Activated B cell treated with CpG ODN at 0.5 μM for 24 hours (primary cell): ENCODE measurements at regions not wholly inside any gene's neighbourhood (a gene's known extent, or its start where the extent isn't known, plus 50 kb on each side); places are given as distances from the start of the nearest gene placed in this dataset.

ENCODE experiments used
- ATAC-seq: fragments of 200-7000 bp; cut with Tn5 transposase; one replicate; pipeline ENCODE4 v1.10.0; 2021; ENCODE audit warnings: low read depth, mild to moderate bottlenecking, moderate library complexity
- CTCF ChIA-PET: fragments of 350-600 bp; sonication (Branson Sonifier 250); formaldehyde crosslinking; loops from one replicate; lab custom pipeline; 2021; ENCODE audit warnings: antibody characterized with exemption; lab: Charles Lee
- POLR2A ChIA-PET: fragments of 350-600 bp; sonication (Branson Sonifier 250); formaldehyde crosslinking; loops from one replicate; lab custom pipeline; 2021; ENCODE audit warnings: antibody characterized with exemption; lab: Charles Lee
- DNase-seq: peaks from one replicate; pipeline ENCODE4 v3.0.0; 2022
- H3K27ac Mint-ChIP-seq: one replicate; pipeline ENCODE4 v1.8.0; 2020; ENCODE audit warnings: mixed read lengths
- H3K27me3 Mint-ChIP-seq: one replicate; pipeline ENCODE4 v1.8.0; 2021; ENCODE audit warnings: mixed read lengths
- H3K36me3 Mint-ChIP-seq: one replicate; pipeline ENCODE4 v1.8.0; 2021; ENCODE audit warnings: low read depth, mixed read lengths
- H3K4me1 Mint-ChIP-seq: one replicate; pipeline ENCODE4 v1.8.0; 2021; ENCODE audit warnings: mixed read lengths
- H3K4me3 Mint-ChIP-seq: one replicate; pipeline ENCODE4 v1.8.0; 2020; ENCODE audit warnings: mild to moderate bottlenecking, mixed read lengths
- H3K9me3 Mint-ChIP-seq: one replicate; pipeline ENCODE4 v1.8.0; 2020; ENCODE audit warnings: mixed read lengths
- CTCF ChIP-seq: fragments of 200-600 bp; IDR thresholded peaks from one replicate; pipeline ENCODE4 v1.8.0; 2022; ENCODE audit warnings: antibody characterized with exemption, mild to moderate bottlenecking
- intact Hi-C: fragments of 100-400 bp; cut with micrococcal nuclease; formaldehyde crosslinking; loops from one replicate; pipeline ENCODE4 v1.15.1; 2024

- DNase-seq: no peak
- CTCF ChIA-PET: no interaction called here
Observed at GRCh38 chr7:50863053-50863452, 80.4 kb upstream of the GRB10 start.

GRCh38 chr7:50862302-50862701 is 79.6 kb upstream of the GRB10 start:
- no peak for TF ChIP-seq CTCF
- H3K4me1 Mint-ChIP-seq: no peaks in the 10 kb centered on the region
- DNase-seq (no peak), ATAC-seq (no peak)
- peaks cover 2% of the 10 kb centered on the region for H3K27me3 Mint-ChIP-seq
- no peak overlapping the region for H3K4me3 Mint-ChIP-seq
- no peak overlapping the region for H3K27ac Mint-ChIP-seq
- intact Hi-C loops: no loop called here
- POLR2A ChIA-PET: no interaction called here
- CTCF ChIA-PET: no interaction called here
- no peaks in the 10 kb centered on the region for H3K36me3 Mint-ChIP-seq
- no peaks in the 10 kb centered on the region for H3K9me3 Mint-ChIP-seq

More at GRCh38 chr7:50863053-50863452, 80.4 kb upstream of the GRB10 start:
- no peak for TF ChIP-seq CTCF
- H3K4me1 Mint-ChIP-seq: no peaks in the 10 kb centered on the region
- ATAC-seq: no peak
- POLR2A ChIA-PET: no interaction called here
- H3K4me3 Mint-ChIP-seq: no peak overlapping the region
- H3K36me3 Mint-ChIP-seq: no peaks in the 10 kb centered on the region
- H3K27me3 Mint-ChIP-seq: peaks cover 2% of the 10 kb centered on the region
- H3K27ac Mint-ChIP-seq: no peak overlapping the region
- no peaks in the 10 kb centered on the region for H3K9me3 Mint-ChIP-seq
- intact Hi-C loops: no loop called here

GRCh38 chr7:50860598-50860997 is 77.9 kb upstream of the GRB10 start:
- ATAC-seq: no peak
- CTCF ChIA-PET: no interaction called here
- Mint-ChIP-seq H3K4me1 (no peaks in the 10 kb centered on the region), H3K4me3 (no peak overlapping the region), H3K27me3 (peaks cover 2% of the 10 kb centered on the region), H3K27ac (no peak overlapping the region), H3K9me3 (no peaks in the 10 kb centered on the region), H3K36me3 (no peaks in the 10 kb centered on the region)
- POLR2A ChIA-PET: no interaction called here
- intact Hi-C loops: no loop called here
- no peak for DNase-seq
- no peak for TF ChIP-seq CTCF

- H3K27me3 Mint-ChIP-seq: peaks cover 2% of the 10 kb centered on the region
- DNase-seq (no peak), ATAC-seq (no peak)
- intact Hi-C loops: no loop called here
- no peaks in the 10 kb centered on the region for H3K4me1 Mint-ChIP-seq
- no peak for TF ChIP-seq CTCF
- no peaks in the 10 kb centered on the region for H3K9me3 Mint-ChIP-seq
- H3K27ac Mint-ChIP-seq: no peak overlapping the region
- CTCF ChIA-PET: no interaction called here
- no peak overlapping the region for H3K4me3 Mint-ChIP-seq
- POLR2A ChIA-PET: no interaction called here
- H3K36me3 Mint-ChIP-seq: no peaks in the 10 kb centered on the region
Observed at GRCh38 chr7:50860174-50860573, 77.5 kb upstream of the GRB10 start.

GRCh38 chr7:50858528-50859245 is 76.0 kb upstream of the GRB10 start:
- Mint-ChIP-seq H3K27me3 (peaks cover 2% of the 10 kb centered on the region), H3K36me3 (no peaks in the 10 kb centered on the region), H3K27ac (no peak overlapping the region), H3K4me3 (no peak overlapping the region), H3K9me3 (no peaks in the 10 kb centered on the region), H3K4me1 (no peaks in the 10 kb centered on the region)
- ChIA-PET POLR2A (no interaction called here), CTCF (no interaction called here)
- TF ChIP-seq CTCF: no peak
- intact Hi-C loops: no loop called here
- no peak for ATAC-seq
- DNase-seq: no peak
